GM21447 (cell line): ENCODE measurements at regions not wholly inside any gene's neighbourhood (a gene's known extent, or its start where the extent isn't known, plus 50 kb on each side); places are given as distances from the start of the nearest gene placed in this dataset.
"Not testable (repeated sequence)": the region's sequence is repeated elsewhere in the genome, so short reads cannot be mapped to it uniquely, and the experiment has no call there.

Experiments used
- ATAC-seq: cut with Tn5 transposase; IDR thresholded peaks from one replicate; pipeline ENCODE4 v1.9.1; 2021; ENCODE audit not compliant: unreplicated experiment

DNA sequence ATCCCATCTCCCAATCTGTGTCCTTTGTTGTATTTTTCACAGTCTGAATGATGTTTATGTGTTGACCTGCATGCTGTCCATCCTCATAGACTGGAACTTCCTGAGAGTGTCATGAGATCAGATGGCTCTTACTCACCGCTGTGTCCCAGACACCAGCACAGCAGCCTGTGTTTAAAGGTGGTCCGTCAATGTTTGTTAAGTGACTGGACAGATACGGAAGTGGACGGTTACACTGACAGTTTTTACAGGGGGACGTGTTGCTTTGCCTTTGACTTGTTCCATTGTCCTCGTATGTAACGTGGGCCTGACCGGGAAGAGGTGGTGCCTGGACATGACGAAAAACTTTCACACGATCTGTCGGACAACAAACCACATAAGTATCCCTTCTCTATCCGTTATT lies 56.7 kb upstream of the SULF2 start:
- ATAC-seq, result not testable (repeated sequence)

DNA sequence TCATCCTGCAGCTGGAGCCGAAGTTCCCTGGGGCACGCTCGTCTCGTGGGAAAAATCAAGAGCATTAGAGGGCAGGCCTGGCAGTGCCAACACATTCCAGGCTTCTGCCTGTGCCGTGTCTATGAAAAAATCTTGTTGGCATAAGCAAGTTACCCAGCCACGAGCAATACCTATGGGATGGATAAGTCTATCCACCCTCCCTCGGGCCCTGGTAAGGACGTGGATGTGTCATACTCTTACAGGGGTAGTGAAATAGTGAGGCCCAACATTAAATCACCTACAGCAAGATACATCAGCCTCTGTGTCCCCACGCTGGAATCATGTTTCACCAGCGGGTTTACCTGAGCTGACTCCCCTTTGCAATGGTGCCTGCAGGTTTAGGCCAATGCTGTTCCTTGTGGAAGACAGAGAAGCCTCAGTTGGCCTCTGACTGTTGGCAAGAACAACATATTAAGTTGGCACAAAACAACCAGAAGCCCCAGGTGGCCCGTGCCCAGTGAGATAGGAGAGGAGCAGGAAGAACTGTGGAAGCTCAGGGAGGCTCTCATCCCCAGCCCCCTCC lies 51.1 kb upstream of the SULF2 start:
- ATAC-seq, result not testable (repeated sequence)
